ENCODE measurements at regions not wholly inside any gene's neighbourhood (a gene's known extent, or its start where the extent isn't known, plus 50 kb on each side); places are given as distances from the start of the nearest gene placed in this dataset.
"Not testable (repeated sequence)": the region's sequence is repeated elsewhere in the genome, so short reads cannot be mapped to it uniquely, and the experiment has no call there.

DNA sequence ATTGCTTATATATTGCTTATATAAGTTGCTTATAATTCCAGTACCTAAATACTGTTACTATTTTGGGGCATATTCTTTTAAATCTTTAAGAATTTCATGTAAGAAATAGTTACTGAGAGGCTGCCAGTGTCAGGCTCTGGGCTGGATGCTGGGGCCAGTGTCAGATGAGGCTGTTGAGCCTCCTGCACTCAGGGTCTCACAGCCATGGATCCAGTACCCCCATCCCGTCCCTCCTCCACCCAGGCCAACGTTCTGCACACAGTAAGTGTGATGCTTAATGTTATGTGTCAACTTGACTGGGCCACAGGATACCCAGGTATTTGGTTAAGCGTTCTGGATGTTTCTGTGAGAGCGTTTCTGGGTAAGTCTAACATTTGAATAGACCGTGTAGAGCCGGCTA is 119.5 kb upstream of the PMEPA1 start:
- DNase-seq (ENCODE audit: low read depth), result no peak

DNA sequence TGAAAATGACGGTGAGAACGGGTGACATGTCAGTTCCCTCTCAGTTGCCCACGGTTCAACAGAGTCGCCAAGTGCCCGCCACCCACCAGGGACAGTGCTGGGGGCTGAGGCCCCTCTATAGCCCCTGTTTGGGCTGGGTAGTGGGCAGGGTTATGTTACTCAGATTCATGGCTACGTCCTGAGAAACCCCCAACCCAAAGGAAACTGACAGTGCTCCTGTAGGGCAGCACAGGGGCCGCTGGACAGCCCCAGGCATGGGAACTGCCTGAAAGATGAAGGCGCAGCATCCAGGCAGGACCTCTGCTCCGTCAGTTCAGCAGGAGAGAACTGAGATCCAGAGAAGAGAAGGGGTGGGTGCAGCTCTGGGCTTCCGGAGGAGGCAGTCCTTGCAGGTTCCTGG is 118.9 kb upstream of the PMEPA1 start:
- DNase-seq (ENCODE audit: low read depth), result no peak

DNA sequence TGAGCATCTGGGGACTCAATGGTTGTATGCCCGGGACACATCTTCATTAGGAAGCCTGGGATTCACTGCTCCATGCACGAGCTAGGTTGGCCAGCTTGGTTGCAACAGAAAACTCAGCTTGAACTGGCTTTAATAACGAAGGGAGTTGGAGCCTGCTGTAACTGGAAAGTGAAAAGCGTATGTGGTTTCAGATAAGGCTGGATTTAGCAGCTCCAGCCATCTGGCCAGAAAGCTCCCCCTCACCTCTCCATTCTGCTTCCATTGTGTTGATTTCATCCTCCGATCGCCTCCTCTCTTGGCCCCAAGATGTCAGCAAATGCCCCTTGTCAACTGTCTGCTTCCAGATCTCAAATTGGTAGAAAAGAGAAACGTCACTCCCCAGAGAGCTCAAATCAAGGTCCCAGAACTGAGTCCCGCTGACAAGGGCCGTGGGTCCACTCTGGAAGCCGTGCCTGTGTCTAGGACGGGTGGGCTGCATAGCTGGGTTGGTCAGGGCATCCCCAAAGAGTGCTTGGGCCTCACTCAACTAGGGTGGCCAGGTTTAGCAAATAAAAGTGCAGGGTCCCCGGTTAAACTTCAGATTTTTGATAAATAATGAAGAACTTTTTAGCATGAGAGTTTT is 117.0 kb upstream of the PMEPA1 start:
- DNase-seq (ENCODE audit: low read depth), result no peak

DNA sequence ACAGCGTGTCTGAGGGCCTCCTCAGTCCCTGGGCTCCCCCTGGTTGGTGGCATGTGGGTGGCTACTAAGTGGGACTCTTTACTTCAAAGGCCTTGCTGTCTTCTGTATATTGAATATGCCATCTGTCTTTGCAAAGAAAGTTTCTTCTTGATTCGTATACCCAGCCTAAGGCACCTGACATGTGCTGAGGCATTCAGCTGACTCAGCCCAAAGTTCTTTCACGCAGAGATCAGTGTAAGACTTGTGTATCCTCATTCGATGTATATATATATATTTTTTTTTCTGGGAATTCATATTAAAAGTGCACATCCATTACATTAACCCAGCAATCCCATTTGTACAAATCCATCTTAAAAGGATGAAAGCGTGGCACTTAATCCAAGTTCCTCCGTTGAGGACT is 115.1 kb upstream of the PMEPA1 start:
- DNase-seq (ENCODE audit: low read depth), result no peak

DNA sequence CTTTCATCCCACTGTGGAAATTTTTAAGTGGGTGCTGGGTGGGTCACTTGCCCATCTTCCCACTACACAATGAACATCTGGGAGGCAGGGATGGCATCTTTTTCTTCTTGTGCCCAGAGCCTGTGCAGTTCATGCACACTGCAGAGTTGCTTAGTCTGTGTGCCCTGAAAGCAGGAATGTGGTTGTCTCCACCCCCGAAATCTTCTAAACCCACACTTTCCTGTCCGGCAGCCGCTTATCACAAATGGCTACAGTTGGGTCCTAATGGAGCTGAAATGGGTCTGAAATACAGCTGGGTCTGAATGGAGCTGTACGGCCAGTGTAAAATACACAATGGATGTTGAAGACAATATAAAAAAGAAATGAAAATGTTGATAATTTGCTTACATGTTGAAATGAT is 112.1 kb upstream of the PMEPA1 start:
- no peak for DNase-seq (ENCODE audit: low read depth)

DNA sequence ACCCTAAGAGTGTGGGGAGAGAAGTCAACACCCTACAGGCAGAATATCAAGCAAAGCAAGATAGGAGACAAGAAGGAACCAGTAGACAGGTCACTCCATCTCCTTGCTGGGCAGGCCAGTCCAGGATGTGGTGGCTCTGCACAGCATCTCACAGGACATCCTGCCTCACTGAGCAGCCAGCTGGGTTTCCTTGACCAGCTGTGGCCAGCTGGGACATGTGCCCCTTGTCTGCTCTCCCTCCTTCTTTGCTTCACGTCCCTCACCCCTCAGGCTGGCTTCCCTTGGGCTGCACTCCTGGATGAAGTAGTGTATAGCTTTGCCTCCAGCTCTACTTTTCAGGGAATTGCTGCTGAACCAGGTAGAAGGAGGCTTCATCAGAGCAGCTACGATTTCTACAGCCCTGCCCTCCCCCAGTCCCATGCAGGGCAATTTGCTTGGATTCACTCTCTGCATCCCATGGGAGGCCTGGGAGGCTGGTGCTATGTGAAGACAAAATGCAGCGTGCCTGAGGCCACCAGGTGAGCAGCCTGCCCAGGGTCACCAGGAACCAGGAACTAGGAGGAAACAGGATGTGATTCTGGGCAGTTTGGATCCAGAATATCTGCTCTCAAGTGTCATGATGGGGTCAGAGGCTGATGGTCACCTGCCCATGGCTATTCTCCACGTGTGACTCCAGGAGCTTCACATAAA is 110.0 kb upstream of the PMEPA1 start:
- no peak for DNase-seq (ENCODE audit: low read depth)

DNA sequence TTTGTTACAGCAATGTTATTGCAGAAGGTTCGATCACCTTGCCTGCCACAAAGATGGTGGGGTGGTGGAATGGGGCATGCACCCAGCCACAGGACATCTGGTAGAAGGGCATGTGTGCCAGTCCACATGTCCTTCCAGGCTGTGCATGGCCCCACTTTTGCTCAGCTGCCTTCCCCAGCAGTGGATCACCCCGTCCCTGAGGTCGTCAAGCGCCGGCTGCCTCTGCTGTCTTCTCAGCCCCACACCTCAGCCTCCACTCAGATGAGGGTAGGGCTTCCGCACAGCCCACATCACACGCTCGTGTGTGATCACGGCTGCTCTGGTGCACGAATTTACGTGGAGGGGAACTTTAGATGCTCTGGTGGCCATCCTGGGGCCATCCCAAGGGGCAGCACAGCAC is 109.5 kb upstream of the PMEPA1 start:
- no peak for DNase-seq (ENCODE audit: low read depth)

DNA sequence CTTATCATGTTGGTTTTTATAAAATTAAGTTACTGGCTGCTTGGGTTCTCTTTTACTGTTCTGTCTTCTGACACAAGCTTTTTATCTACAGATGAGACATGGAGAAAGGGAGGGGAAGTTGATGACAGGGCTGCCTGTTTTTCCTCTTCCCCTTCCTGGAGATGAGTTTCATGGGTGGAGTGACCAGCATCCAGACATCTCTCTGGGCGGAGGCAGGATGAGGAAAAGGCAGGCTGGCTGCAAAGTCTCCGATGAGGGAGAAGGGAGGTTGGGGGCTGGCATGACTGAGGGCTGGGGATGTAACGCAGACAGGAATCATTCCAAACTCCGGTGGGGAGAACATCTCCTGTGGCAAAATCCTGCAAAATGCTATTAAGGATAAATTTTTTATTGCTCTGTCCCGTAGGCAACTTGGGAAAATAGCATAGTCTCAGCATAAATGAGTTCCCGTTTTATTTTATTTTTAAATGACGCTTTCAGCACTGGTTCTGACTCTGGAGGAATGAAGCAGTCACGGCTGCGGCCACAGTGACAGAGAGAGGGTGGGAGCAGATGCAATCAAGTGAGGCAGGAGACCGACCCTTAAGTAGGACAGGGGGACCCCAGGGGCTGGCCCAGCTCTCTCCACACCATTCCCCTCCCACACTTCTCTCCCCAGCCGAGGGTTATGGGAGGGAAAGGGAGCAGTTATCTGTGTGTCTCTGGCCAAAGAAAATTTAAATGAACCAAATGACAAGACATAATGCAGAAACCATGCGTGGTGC is 108.8 kb upstream of the PMEPA1 start:
- DNase-seq (ENCODE audit: low read depth), result no peak

DNA sequence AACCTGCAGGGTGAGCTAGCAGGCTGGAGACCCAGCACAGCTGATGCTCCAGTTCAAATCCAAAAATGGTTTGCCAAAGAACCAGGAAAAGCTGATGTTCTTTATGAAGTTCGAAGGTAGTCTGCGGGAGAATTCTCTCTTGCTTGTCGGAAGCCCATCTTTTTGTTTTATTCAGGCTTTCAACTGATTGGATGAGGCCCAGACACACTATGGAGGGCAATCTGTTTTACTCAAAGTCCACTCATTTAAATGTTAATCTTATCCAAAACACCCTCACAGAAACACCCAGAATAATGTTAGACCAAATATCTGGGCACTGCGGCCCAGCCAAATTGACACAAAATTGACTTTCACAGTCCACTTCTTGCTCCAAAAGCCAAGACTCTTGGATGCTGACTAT is 105.6 kb upstream of the PMEPA1 start:
- DNase-seq (ENCODE audit: low read depth), result no peak

DNA sequence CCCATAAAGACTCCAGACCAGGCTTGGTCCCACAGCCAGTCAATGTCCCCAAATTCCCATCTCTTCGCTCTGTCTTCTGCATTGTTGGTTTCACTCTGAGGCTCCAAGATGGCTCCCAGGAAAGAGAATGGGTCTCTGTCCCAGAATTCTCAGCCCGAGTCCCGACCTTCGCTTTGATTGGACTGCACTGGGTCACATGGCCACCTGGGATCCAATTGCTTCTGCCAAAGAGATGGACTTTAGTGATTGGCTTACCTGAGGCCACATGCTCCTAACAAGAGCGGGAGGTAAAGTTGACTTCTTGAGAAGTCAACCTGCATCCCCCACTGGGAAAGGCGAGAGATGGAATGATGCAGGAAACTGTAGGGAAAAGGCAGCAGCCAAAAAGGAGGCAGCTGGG is 104.7 kb upstream of the PMEPA1 start:
- DNase-seq (ENCODE audit: low read depth), result no peak

DNA sequence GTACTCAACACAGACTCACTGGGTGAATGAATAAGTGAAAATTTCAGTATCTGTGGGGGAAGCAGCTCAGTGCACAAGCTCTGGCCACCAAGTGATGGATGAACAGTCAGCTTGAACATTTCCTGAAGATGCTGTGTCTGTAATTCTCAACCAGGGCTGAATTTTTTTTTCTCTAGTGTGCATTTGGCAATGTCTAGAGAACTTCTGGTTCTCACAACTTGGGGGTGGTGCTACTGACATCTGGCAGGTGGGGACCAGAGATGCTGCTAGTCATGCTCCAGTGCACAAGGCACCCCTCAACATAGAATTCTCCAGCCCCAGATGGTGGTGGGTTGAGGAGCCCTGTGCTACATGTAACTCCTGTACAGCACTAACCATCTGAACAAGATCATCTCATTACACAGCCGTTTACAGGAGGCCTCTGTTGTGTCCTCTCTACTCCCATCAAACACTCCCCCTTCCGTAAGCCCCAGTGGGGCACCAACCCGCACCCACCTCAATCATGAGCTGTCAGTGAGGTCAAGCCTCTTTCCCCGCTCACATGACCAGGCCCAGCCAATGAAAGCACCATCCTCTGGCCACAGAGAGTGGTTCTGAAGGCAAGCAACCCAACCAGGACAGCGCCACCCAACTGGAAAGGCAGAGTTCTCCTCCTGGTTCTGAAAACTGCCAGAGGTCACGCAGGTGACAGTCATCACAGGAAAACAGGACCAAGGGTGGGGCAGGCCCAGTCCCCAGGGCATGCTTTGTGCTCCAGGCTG is 103.9 kb upstream of the PMEPA1 start:
- DNase-seq (ENCODE audit: low read depth), result no peak

DNA sequence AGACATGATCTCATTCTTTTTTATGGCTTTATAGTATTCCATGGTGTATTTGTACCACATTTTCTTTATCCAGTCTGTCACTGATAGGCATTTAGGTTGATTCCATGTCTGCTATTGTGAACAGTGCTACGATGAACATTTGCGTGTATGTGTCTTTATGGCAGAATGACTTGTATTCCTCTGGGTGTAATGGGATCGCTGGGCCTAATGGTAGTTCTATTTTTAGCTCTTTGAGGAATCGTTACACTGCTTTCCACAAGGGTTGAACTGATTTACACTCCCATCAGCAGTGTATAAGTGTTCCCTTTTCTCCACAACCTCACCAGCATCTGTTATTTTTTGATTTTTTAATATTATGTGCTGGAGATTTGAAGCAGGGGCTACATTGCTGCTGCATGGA is 102.8 kb upstream of the PMEPA1 start:
- not testable (repeated sequence) for DNase-seq (ENCODE audit: low read depth)

DNA sequence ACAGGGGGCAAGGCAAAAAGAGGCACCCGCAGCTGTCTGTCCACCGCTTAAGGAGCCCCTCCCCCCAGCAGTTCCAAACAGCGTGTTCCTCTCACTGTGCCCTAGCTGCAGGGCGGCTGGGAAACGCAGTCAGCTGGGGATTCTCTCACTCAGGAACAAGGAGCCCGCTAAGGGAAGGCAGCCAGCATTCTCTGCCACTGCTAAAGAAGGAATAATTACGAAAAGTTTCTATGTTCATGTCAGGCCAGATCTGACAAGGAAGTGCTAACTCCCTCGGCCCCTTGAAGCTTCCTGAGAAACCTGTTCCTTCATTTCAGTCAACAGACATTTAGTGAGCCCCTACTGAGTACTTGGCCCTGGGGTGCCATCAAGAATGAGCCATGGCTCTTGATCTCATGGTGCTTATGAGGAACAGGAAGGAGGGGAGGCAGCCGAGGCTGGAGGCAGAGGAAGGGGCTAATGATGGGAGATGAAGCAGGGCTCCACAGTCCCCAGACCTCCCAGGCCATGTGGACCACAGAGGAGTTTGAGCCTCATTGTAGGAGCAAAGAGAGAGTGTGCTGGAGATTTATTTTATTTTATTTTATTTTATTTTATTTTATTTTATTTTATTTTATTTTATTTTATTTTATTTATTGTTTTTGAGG is 101.7 kb upstream of the PMEPA1 start:
- DNase-seq (ENCODE audit: low read depth), result no peak

DNA sequence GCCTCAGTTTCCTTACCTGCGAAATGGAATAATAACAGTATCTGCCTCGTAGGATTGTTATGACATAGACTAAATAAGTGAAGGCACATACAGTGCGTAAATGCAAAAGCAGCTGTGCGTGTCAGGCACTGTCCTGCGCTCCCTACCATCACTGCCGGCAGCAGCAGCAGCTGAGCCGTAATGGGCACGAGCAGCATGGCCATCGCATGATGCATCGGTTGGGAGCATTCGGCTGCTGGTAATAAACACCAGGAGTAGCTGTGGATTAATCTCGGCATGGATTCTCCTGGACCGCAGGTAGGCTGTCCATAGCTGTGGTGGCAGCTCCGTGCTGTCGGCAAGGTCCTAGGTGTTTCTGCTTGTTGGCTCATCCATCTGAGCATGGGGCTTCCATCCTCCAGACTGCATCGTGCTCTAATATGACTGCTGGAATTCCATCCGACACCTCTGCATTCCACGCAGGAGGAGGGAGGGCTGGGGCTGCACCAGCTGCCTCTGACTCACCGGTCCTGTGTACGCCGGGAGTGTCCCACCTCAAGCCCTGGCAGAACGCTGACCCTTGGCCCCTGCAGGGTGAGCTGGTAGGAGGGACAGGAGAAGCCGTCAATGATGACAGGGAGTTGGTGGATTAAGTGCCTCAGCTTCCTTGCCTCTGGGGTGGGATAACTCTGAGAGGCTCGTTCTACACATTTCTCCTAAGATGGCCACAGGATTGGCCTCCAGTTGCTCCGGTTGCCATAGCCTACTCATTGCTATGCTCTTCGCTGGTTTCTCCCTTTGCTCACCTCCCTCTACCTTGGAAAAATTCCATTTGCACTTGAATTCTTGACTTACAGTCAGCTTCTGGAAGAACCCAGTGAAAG is 100.9 kb upstream of the PMEPA1 start:
- no peak for DNase-seq (ENCODE audit: low read depth)

DNA sequence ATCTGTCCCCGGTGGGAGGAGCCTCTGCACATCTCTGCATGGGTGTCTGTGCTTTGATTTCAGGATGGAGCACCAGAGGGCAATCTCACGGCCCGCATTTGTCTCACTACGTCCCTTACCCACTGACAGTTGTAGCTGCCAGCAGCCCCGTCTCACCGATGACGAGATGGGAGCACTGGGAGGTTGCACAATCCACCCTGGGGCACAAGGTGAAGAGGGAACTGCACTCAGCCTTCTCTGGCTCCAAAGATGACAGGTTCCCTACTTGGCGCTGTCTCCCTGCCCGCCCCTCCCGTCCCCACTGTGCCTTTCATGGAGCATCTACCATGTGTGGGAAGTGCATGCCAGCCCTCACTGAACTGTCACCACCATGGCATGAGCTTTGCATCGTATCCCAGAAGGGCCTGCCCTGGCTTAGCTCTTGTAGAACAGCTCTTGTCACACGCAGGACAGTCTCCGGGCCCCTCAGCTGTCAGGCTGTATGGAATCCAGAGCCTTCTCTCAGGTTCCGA is 99.9 kb upstream of the PMEPA1 start:
- no peak for DNase-seq (ENCODE audit: low read depth)

DNA sequence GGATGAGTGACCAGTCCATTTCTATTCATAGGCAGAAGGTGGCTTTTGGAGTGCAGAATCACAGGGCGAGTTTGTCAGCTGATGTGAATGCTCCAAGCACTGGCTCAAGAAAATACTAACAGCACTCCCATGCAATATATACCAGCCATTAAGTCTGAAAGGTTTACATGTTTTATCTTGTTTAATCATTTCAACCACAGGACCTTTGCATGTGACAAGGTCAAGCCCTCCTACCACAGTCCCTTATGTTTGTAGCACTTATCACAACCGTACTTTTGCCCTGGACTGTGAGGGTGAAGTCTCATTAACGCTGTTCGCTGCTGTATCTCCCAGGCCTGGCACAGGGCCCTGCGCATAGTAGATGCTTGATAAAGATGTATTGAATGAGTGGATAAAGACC is 99.3 kb upstream of the PMEPA1 start:
- no peak for DNase-seq (ENCODE audit: low read depth)

DNA sequence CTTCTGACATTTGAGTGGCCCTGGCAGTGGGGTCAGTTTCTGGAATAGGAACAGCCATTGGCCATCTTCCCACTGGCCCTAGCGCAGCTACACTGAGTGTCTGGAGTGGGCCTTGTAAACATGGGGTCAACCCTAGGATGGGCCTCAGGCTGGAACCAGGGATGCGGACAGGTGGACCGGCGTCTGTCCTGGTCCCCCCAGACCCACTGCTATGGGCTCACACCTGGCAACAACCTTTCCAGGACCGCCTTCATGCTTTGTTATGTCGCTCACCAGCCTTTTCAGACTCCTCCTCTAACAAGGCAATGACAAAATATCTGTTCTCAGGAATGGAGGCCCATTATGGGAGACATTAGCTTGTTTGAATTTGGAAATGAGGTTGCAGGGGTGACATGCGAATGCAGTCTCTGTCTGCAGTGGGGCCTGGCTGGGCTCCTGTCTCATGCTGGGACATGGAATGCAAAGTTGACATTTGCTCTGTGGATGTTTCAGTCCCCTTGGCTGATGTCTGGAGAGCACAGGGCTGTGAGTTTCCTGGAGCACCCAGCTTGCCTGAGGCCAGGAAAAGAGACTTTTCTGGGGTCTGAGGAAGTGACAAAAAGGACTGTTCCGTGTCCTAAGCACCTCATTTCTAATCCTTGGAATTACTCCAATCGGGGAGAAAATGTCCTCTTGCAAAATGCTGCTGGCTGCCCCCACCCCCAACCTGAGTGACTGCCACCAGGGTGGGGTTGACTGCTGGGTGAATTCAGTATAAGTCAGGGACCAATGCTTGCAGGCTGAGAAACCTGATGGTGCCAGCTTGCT is 98.7 kb upstream of the PMEPA1 start:
- DNase-seq (ENCODE audit: low read depth), result no peak

DNA sequence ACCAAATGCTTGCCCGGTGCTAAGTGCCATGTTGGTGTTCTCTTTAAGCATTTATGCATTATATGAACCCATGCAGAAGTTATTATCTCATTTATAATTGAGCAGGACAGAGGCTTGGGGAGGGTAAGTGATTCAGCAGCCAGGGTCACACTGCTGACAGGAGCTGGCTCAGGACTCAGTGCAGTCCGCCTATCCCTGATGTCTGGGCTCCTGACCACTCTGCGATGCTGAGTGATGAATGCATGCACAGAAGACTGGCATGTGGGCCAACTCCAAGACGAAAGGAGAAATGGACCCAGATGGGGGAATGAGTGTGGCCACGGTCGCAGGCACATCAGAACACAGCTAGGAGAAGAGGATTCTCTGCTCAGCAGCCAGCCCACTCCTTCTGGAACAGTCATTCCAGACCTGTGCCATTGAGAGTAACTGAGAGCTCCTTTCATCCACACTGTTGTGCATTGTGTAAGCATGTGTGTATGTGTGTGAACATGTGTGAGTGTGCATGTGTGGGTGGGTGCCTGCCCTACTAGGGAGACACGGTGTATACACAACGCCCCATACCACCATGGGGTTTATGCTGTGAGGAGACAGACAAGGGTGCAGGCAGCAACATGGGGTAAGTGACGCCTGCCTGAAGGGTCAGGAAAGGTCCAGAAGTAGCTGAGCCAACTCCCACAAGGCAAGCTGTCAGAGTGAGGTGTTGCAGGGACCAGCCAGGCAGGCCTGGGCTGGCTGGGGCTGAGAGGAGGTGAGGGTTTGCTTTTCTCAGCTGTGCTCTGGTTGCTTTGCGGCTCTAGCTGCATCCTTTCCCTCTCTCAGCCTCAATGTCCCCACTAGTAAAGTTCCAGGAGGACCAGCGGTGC is 97.8 kb upstream of the PMEPA1 start:
- DNase-seq (ENCODE audit: low read depth), result no peak

DNA sequence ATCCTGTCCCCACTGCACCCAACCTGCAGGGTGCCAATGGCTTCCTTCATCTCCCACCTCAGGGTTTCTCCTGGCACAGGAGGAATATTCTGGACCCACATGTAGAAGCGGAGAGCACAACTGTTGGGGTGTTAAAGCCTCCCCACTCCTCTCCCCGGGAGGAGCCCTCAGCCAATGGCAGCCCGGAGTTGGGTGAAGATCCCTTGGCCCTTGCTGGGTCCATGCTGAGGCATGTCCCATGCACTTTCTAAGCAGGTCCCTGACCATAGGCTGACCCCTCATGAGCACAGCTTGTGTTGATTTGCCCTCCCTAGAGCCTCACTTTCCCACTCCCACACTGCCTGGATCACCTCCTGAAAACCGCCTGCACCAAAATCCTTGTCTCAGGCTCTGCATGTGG is 97.2 kb upstream of the PMEPA1 start:
- no peak for DNase-seq (ENCODE audit: low read depth)

All from fibroblast of the conjunctiva (primary cell).